ENCODE measurements at regions not wholly inside any gene's neighbourhood (a gene's known extent, or its start where the extent isn't known, plus 50 kb on each side); places are given as distances from the start of the nearest gene placed in this dataset.

DNA sequence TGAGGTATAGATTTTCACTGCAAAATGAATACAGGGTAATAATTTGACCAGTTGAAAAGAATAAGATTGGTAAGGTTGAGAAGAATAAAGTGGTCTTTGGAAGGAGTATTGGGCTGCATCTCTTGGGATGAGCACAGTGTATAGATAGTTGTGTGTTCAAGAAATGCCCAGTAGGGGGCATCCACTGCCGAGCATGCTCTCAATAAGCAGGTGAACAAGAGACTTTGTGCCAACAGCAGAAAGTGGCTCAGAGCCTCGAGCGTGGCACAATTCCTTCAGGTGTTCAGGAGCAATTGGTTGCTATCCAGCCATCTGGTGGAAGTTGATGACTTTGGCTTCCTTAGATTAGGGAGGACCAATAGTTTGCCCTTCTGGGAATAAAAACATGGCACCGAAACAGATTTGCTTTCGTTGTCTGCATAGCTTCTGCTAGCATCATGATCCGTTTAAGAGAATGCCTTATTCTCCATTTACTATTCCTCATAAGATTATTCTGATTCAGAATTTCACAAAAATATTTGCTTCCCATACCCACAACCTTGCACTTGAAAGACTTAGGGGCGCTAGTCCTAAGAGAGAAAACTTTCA lies 258.1 kb upstream of the NEIL3 start:
- DNase-seq (ENCODE audit: low read depth) = no peak

- DNase-seq (ENCODE audit: low read depth) = no peak
These were observed 257.3 kb upstream of the NEIL3 start for GRCh38 chr4:177052211-177052934.

DNA sequence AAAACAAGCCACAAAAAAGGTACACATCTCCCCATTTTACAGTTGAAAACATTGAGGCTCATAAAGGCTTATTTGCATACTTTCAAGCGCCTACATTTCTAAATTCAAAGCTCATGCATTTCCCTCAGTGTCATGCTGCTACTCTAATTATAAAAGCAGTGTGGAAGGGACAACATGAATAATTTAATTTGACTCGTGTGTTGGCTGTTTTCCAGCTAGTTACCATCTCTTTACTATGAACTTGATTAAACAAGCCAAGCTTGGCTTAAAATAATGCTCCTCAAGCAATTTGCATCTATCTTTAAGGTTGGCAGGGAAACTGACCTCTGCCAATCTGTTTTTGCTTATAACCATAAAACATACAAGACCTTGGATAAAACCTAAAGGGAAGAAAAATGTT lies 252.5 kb upstream of the NEIL3 start:
- no peak for DNase-seq (ENCODE audit: low read depth)

DNA sequence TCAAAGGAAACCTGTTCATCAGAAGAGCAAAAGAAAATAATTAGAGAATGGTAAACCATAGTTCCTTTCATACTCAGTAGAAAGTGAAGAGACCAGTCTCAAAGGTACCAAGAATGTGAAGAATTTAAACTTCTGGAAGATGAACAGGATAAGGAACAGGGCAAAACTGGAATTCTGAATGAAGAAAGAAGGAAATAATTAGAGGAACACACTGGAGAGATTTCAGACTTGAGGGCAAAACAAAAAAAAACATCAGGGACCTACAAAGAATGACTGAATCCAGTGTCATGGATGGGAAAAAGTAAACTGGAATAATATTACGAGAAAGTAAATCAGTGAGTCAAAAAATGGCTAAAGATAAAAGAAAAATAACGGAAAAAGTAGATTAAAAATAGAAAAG lies 245.6 kb upstream of the NEIL3 start:
- DNase-seq (ENCODE audit: low read depth) = no peak

GRCh38 chr4:177064729-177065394 lies 244.8 kb upstream of the NEIL3 start:
- no peak for DNase-seq (ENCODE audit: low read depth)

DNA sequence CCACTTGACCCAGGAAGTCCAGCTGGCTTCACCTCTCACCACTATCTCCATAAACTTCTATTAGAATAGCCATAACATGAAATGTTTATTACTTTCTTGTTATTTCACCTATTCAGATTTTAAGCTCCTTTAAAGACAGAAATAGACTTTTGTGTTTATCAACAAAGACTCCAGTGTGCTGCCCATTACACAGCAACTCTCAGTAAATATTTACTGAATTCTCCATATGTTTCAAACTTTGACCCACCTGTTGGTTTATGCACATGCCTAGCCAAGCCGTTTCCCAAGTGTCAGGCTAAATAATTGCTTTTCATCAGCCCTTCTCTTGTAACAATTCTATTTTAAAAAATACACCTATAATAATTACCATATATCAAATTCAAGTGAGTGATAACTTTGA lies 242.9 kb upstream of the NEIL3 start:
- no peak for DNase-seq (ENCODE audit: low read depth)

GRCh38 chr4:177070533-177071058 lies 239.1 kb upstream of the NEIL3 start:
- DNase-seq (ENCODE audit: low read depth) = no peak

GRCh38 chr4:177077095-177077971 lies 232.3 kb upstream of the NEIL3 start:
- DNase-seq (ENCODE audit: low read depth) = no peak

GRCh38 chr4:177079327-177079726 lies 230.3 kb upstream of the NEIL3 start:
- no peak for DNase-seq (ENCODE audit: low read depth)

GRCh38 chr4:177080388-177080787 lies 229.3 kb upstream of the NEIL3 start:
- no peak for DNase-seq (ENCODE audit: low read depth)

DNA sequence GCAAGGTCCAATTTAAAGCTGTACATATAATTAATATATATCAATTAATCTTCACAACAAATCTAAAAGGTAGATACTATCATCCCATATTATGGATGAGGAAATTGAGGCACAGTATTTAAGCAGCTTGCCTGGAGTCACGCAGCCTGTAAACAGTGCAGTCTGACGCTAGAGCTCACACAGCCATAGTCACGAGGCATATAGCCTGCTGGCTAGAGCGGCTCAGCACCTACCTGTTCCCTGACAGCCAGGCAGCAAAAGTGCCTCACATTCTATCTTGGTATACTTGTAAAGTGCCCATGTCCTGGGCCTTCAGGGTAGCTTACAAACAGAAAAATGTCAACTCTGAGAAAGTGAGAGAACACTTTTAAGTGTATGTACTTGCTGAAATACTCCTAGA lies 222.6 kb upstream of the NEIL3 start:
- no peak for DNase-seq (ENCODE audit: low read depth)

GRCh38 chr4:177087499-177087898 lies 222.2 kb upstream of the NEIL3 start:
- DNase-seq (ENCODE audit: low read depth) = no peak

DNA sequence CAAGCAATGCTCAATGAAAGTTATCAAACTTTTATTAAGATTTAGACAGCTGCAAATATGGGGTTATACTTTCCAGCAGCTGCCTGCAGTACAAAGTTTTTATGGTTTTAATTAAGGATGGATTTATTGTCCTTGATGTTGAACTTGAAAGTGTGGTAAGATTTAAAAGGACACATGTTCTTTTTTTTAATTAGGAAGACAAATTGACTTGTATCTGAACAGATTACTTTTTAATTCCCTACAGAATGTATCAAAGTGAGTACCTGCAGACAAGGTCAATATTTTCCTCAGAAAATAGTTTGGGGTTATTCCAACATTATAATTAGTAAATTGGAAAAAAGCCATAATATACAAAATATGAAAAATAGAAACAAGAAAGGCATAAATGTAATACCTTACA lies 218.2 kb upstream of the NEIL3 start:
- no peak for DNase-seq (ENCODE audit: low read depth)

GRCh38 chr4:177092807-177093206 lies 216.9 kb upstream of the NEIL3 start:
- no peak for DNase-seq (ENCODE audit: low read depth)

DNA sequence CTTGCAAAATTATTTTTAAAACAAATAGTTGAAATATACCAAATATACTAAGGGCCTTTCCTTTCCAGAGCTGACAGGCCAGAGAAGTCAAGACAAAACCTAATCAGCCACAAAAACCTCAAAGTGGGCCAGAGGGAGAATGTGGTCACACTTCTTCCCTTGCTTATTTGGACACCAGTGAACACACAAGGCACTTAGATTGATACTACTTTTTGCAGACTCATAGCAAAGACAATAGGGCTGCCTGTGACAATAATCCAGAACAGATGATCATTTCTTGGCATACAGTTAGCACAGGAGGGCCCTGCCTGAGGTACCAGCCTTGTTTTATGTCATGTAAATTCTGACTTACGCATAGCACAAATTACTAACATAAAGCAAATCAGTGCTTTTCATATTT lies 215.7 kb upstream of the NEIL3 start:
- DNase-seq (ENCODE audit: low read depth) = no peak

- no peak for DNase-seq (ENCODE audit: low read depth)
These were observed 212.4 kb upstream of the NEIL3 start for GRCh38 chr4:177097291-177097690.

DNA sequence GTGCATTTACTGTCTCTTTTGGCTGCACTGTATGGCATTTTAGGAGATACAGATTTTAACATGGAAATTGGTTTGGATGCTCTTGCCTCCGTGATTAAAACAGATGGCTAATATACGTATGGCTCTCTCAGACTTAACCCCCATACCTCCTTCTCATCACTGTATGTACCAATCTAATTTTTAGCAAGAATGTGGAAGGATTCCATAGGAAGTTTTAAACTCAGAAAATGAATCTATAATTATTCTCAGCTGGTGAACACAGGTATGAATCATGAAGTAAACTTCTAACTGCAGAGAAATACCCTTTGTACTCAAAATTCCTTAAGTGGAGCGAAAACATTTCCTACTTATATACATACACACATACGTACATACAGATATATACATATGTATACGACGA lies 210.5 kb upstream of the NEIL3 start:
- DNase-seq (ENCODE audit: low read depth) = no peak

DNA sequence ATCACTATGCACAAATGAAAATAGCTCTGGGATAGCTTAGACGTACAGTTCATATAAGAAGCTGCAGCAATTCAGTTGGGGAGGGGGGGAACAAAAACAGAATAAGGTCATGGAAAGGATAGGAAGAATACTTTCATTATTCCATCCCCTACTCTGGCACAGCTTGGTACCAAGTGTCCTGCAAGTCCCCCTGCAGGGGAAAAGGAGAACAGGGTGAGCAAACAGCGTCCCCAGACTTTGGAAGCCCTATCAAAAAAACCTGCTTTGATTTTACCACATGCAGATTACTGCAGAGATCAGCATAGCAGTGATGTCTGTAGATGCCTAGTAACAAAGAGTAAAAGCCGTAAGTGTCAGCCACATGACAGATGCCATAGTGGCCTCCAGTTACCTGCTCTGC lies 209.4 kb upstream of the NEIL3 start:
- no peak for DNase-seq (ENCODE audit: low read depth)

GRCh38 chr4:177103619-177104018 lies 206.1 kb upstream of the NEIL3 start:
- no peak for DNase-seq (ENCODE audit: low read depth)

DNA sequence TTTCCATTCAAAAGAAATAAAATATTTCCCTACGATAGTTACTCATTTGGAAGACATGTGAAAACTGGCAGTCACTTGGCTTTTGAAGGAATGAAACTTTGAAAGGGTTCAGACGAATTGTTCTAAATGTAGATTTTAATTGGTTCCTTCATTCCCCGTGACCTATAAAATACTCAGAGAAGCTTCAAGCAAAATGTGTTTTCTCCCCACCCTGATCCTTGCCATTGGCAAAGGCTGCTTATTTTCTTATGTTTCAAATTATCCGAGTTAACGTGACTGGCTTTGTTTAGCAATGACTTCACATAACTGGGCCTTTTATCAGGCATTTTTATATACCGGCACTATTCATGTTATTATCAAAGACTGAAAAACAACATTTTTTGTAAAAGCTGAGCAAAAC lies 204.1 kb upstream of the NEIL3 start:
- DNase-seq (ENCODE audit: low read depth) = no peak

- no peak for DNase-seq (ENCODE audit: low read depth)
These were observed 202.3 kb upstream of the NEIL3 start for GRCh38 chr4:177107288-177107921.

GRCh38 chr4:177108708-177109107 lies 201.0 kb upstream of the NEIL3 start:
- no peak for DNase-seq (ENCODE audit: low read depth)
